ENCODE measurements at regions not wholly inside any gene's neighbourhood (a gene's known extent, or its start where the extent isn't known, plus 50 kb on each side); places are given as distances from the start of the nearest gene placed in this dataset.

GRCh38 chr16:6777624-6778023 is 555.0 kb upstream of the RBFOX1 start:
- no peak for TF ChIP-seq ATF3 (IDR thresholded peaks at IDR 0.05)
- TF ChIP-seq, protein P1, sequence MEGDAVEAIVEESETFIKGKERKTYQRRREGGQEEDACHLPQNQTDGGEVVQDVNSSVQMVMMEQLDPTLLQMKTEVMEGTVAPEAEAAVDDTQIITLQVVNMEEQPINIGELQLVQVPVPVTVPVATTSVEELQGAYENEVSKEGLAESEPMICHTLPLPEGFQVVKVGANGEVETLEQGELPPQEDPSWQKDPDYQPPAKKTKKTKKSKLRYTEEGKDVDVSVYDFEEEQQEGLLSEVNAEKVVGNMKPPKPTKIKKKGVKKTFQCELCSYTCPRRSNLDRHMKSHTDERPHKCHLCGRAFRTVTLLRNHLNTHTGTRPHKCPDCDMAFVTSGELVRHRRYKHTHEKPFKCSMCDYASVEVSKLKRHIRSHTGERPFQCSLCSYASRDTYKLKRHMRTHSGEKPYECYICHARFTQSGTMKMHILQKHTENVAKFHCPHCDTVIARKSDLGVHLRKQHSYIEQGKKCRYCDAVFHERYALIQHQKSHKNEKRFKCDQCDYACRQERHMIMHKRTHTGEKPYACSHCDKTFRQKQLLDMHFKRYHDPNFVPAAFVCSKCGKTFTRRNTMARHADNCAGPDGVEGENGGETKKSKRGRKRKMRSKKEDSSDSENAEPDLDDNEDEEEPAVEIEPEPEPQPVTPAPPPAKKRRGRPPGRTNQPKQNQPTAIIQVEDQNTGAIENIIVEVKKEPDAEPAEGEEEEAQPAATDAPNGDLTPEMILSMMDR (IDR thresholded peaks at IDR 0.05 in 2 of 3, conservative IDR thresholded peaks at IDR 0.05 in 1 of 3; ENCODE audit: borderline replicate concordance in 1 of 3, insufficient read depth in 1 of 3, low read depth in 2 of 3, low read length in 2 of 3): no peak
